Cardiac fibroblast (primary cell): ENCODE measurements at regions not wholly inside any gene's neighbourhood (a gene's known extent, or its start where the extent isn't known, plus 50 kb on each side); places are given as distances from the start of the nearest gene placed in this dataset.

Experiments
- DNase-seq, 2 donors: peaks; one replicate each; pipeline versions ENCODE4 v3.0.0 to v3.0.0-alpha.2; 2010; ENCODE audit warnings: low read depth in 2 of 2
- H3K4me3 ChIP-seq, 2 donors: replicated peaks in 1 of 2; 1 replicate in 1 of 2; 2 replicates in 1 of 2; pipeline ENCODE4 v1.5.1; 2011; ENCODE audit warnings: low read depth in 2 of 2, low read length in 2 of 2, mild to moderate bottlenecking in 2 of 2, moderate library complexity in 1 of 2
- TF ChIP-seq, protein P1 (sequence below): IDR thresholded peaks from one replicate; pipeline ENCODE4 v1.5.1; 2011; ENCODE audit warnings: low read depth, mild to moderate bottlenecking, low read length, inconsistent platforms

GRCh38 chr13:47611664-47612288 is 389.3 kb downstream of the SUCLA2 start:
- no peak overlapping the region for H3K4me3 ChIP-seq
- DNase-seq: peak in 1 of 2 donors; percentile 18
- TF ChIP-seq, protein P1, sequence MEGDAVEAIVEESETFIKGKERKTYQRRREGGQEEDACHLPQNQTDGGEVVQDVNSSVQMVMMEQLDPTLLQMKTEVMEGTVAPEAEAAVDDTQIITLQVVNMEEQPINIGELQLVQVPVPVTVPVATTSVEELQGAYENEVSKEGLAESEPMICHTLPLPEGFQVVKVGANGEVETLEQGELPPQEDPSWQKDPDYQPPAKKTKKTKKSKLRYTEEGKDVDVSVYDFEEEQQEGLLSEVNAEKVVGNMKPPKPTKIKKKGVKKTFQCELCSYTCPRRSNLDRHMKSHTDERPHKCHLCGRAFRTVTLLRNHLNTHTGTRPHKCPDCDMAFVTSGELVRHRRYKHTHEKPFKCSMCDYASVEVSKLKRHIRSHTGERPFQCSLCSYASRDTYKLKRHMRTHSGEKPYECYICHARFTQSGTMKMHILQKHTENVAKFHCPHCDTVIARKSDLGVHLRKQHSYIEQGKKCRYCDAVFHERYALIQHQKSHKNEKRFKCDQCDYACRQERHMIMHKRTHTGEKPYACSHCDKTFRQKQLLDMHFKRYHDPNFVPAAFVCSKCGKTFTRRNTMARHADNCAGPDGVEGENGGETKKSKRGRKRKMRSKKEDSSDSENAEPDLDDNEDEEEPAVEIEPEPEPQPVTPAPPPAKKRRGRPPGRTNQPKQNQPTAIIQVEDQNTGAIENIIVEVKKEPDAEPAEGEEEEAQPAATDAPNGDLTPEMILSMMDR: no peak

DNA sequence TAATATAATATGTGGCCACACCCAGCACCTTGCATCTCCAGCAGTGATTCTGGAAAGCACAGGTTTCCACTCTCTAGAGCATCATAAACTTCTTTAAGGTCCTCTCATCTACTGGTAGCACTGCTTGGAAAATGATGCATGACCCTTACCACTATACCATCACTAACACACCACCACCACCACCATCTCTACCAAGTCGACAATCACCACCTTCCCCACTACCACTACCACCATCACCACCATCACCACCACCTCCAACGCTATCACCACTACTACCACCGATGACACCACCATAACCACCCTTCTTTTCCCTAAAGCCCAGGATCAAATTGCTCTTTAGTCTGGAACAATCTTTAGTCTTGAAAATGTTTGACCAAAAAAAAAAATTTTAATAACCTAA is 390.4 kb downstream of the SUCLA2 start:
- DNase-seq: no peak
- TF ChIP-seq, protein P1: no peak
- no peak overlapping the region for H3K4me3 ChIP-seq

DNA sequence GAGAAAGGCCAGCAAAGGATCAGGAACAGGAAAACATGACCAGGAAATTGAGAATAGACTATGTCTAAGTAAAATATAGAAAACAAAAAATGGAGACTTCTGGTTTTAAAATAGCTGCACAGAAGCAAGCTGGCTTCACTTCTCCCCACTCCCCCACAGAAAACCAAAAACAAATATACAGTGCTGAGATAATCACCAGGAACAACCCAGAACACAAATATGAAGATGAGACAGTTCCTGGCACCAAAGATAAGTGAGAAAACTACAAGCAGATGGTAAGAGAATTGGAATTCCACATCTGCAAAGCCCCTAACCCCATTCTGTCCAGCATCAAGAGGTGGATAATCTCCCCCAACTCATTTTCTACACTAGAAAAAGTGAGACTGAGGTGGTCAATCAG is 397.7 kb downstream of the SUCLA2 start:
- no peak for DNase-seq
- TF ChIP-seq, protein P1: no peak
- no peak overlapping the region for H3K4me3 ChIP-seq

DNA sequence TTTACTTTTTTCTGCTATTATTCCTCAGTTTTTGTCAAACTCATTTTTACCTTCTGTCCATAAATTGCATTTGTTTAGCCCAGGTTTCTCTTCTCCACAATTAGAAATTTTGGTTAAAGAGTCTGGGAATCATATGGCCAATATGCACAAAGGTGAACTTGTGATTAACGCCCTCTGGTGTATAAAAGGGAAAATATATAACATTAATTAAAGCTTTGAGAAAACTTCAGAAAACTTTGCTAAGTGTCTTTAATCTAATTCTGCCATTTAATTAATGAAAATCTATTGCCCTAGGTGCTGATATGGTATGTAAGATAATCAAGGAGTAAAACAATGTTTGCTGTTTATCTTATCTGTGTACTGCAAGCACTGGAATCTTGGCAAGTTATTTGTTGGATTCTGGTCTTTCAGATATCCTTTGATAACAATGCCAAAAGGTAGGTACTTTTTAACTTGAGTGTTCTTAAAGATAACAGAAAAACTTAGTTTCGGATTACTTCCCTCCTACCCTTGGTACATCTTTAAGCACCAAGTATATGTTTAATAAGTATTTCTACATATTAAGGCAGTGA is 402.6 kb downstream of the SUCLA2 start:
- TF ChIP-seq, protein P1: peak; percentile 15
- no peak overlapping the region for H3K4me3 ChIP-seq
- DNase-seq: peak; percentile 24 to 34

DNA sequence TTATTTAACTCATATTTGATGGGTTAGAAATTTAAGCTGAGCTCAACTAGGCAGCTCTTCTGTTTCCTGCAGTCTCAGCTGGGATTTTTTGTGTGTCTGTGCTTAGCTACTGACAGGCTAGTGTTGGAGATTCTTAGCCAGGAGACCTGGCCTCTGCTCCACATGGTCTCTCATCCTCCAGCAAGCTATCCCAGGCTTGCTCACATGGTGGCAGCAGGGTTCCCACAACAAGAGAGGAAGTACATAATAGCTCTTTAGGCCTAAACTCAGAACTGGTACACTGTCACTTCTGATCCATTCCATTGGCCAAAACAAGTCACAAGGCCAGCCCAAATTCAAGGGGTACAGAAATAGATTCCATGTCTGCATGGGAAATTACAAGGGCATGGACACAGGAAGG is 406.2 kb downstream of the SUCLA2 start:
- no peak overlapping the region for H3K4me3 ChIP-seq
- peak; percentile 11 to 19 for DNase-seq
- TF ChIP-seq, protein P1: no peak

DNA sequence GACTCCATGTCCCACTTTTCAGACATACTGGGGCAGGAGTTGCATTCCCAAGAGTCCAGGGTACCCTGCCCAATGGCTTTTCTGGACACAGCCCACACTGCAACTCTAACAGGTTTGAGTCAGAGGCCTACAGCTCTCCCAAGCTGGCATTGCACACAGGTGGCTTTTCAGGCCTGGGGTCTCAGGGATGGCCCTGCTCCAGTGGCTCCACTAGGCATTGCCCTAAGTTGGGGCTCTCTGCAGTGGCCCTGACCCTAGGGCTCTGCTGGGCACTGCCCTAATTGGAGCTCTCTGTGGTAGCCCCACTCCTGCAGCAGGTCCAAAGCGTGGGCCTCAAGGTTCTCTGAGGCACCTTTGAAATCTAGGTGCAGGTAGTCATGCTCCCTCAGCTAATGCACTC is 408.8 kb downstream of the SUCLA2 start:
- no peak for DNase-seq
- H3K4me3 ChIP-seq: no peak overlapping the region
- TF ChIP-seq, protein P1: no peak

DNA sequence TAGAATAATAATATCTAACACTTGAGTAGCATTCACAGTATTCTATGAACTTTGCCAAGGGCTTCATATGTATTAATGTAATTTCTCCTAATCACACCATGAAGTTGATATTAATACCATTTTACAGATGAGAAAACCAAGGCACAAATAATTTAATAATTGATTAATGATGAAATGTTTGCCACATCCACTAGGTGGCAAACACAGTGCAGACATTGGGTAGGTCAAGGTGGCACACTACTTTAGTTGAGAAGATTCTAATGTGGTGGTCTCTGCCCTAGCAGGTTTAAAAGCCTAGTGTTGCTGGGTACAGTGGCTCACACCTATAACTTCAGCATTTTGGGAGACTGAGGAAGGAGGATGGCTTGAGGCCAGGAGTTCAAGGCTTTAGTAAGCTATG is 412.4 kb downstream of the SUCLA2 start:
- TF ChIP-seq, protein P1: peak; percentile 5
- DNase-seq: no peak

More for the DNA sequence above, 412.4 kb downstream of the SUCLA2 start:
- H3K4me3 ChIP-seq: no peak overlapping the region
